PC-3 (cell line): ENCODE measurements at regions not wholly inside any gene's neighbourhood (a gene's known extent, or its start where the extent isn't known, plus 50 kb on each side); places are given as distances from the start of the nearest gene placed in this dataset.

Experiments used
- ATAC-seq: fragments of 200-7000 bp; cut with Tn5 transposase; 2 replicates; pipeline ENCODE4 v1.9.1; 2020; ENCODE audit warnings: mild to moderate bottlenecking, moderate library complexity
- BruUV-seq: library from RNA; stranded (reverse); fragments of 400-500 nt; replicated peaks from 2 replicates; lab custom pipeline; 2021; lab: Mats Ljungman, UMichigan
- CTCF ChIA-PET: fragments of 300-600 bp; sonication (Branson Sonifier 250); formaldehyde crosslinking; loops from one replicate; lab custom pipeline; 2022; ENCODE audit warnings: antibody characterized with exemption; lab: Charles Lee
- POLR2A ChIA-PET: fragments of 300-600 bp; sonication (Branson Sonifier 250); formaldehyde crosslinking; loops from one replicate; lab custom pipeline; 2022; ENCODE audit warnings: antibody characterized with exemption; ENCODE audit not compliant: unreplicated experiment; lab: Charles Lee
- DNase-seq: peaks from one replicate; pipeline ENCODE4 v3.0.0-alpha.2; 2015
- H2AFZ ChIP-seq: fragments of 300-600 bp; sonication (generic); 2 replicates; pipeline ENCODE4 v1.6.0; 2016; ENCODE audit warnings: antibody characterized with exemption, low read length
- H3F3A ChIP-seq: fragments of 300-600 bp; sonication (generic); one replicate; pipeline ENCODE4 v1.6.0; 2017; ENCODE audit warnings: antibody characterized with exemption, low read length, control low read depth, mild to moderate bottlenecking; ENCODE audit not compliant: unreplicated experiment
- H3K27ac ChIP-seq: fragments of 300-600 bp; sonication (generic); 2 replicates; pipeline ENCODE4 v1.5.1; 2016; ENCODE audit warnings: mild to moderate bottlenecking, low read length
- H3K27me3 ChIP-seq: fragments of 300-600 bp; sonication (generic); 2 replicates; pipeline ENCODE4 v1.6.1; 2016; ENCODE audit warnings: low read length, mixed read lengths
- H3K36me3 ChIP-seq: fragments of 300-600 bp; sonication (generic); 2 replicates; pipeline ENCODE4 v1.6.1; 2016; ENCODE audit warnings: low read depth, mixed run types, low read length, mixed read lengths
- H3K4me1 ChIP-seq: fragments of 300-600 bp; sonication (generic); 2 replicates; pipeline ENCODE4 v1.5.1; 2016; ENCODE audit warnings: low read length; ENCODE audit not compliant: insufficient read depth
- H3K4me2 ChIP-seq: fragments of 300-600 bp; sonication (generic); 2 replicates; pipeline ENCODE4 v1.6.0; 2016; ENCODE audit warnings: low read length
- H3K4me3 ChIP-seq: fragments of 300-600 bp; sonication (generic); 2 replicates; pipeline ENCODE4 v1.5.1; 2016; ENCODE audit warnings: mild to moderate bottlenecking, low read length, mixed read lengths
- H3K79me2 ChIP-seq: fragments of 300-600 bp; sonication (generic); 2 replicates; pipeline ENCODE4 v1.6.1; 2017; ENCODE audit warnings: low read length, mixed read lengths
- H3K9ac ChIP-seq: fragments of 300-600 bp; sonication (generic); 2 replicates; pipeline ENCODE4 v1.6.0; 2016; ENCODE audit warnings: mild to moderate bottlenecking, low read length
- H3K9me2 ChIP-seq: fragments of 300-600 bp; sonication (generic); replicated peaks from 2 replicates; pipeline ENCODE4 v1.6.1; 2016; ENCODE audit warnings: mixed run types, low read length, mixed read lengths
- H3K9me3 ChIP-seq: fragments of 300-600 bp; sonication (generic); 2 replicates; pipeline ENCODE4 v1.6.1; 2016; ENCODE audit warnings: low read length, mixed read lengths
- H4K20me1 ChIP-seq: fragments of 300-600 bp; sonication (generic); 2 replicates; pipeline ENCODE4 v1.6.1; 2016; ENCODE audit warnings: low read length, mixed read lengths
- CTCF ChIP-seq: fragments of 300-600 bp; sonication (generic); conservative IDR thresholded peaks from 2 replicates; pipeline ENCODE4 v1.5.1; 2017; ENCODE audit warnings: antibody characterized with exemption, low read depth, mild to moderate bottlenecking, low read length
- EZH2 ChIP-seq: fragments of 300-600 bp; sonication (generic); IDR thresholded peaks from one replicate; pipeline ENCODE4 v1.6.1; 2017; ENCODE audit warnings: antibody characterized with exemption, mild to moderate bottlenecking, low read length; ENCODE audit not compliant: unreplicated experiment
- EZH2phosphoT487 ChIP-seq: fragments of 300-600 bp; sonication (generic); IDR thresholded peaks from 2 replicates; pipeline ENCODE4 v1.6.1; 2018; ENCODE audit warnings: mild to moderate bottlenecking, antibody characterized with exemption, low read length, borderline replicate concordance
- intact Hi-C: fragments of 100-400 bp; cut with micrococcal nuclease; formaldehyde crosslinking; loops from 2 replicates; pipeline ENCODE4 v1.9.0; 2023

- H2AFZ ChIP-seq, result no peak overlapping the region
- POLR2A ChIA-PET, result no interaction called here
- H3K9me2 ChIP-seq, result no peaks in the 10 kb centered on the region
- H3K27me3 ChIP-seq, result no peaks in the 10 kb centered on the region
- intact Hi-C loops, result no loop called here
- H3K9ac ChIP-seq, result no peak overlapping the region
- H3K36me3 ChIP-seq, result no peaks in the 10 kb centered on the region
- H3F3A ChIP-seq, result no peaks in the 10 kb centered on the region
- H3K4me3 ChIP-seq, result no peak overlapping the region
- no peaks in the 10 kb centered on the region for H3K4me1 ChIP-seq
- CTCF ChIA-PET, result no interaction called here
- no peak overlapping the region for H3K4me2 ChIP-seq
- H4K20me1 ChIP-seq, result no peaks in the 10 kb centered on the region
- no TSS peak for BruUV-seq
- TF ChIP-seq CTCF, result no peak
- no peak for TF ChIP-seq EZH2
- TF ChIP-seq EZH2phosphoT487, result no peak
- H3K9me3 ChIP-seq, result 0 out of 2 replicates have a peak, but pooled peaks cover 6% of the 10 kb centered on the region
- H3K27ac ChIP-seq, result no peak overlapping the region
- ATAC-seq, result no peak
- no peaks in the 10 kb centered on the region for H3K79me2 ChIP-seq
- no peak for DNase-seq
Observed at GRCh38 chr14:87617079-87617478, 375.9 kb downstream of the GALC start.

GRCh38 chr14:87615822-87616679 is 376.9 kb downstream of the GALC start:
- no peaks in the 10 kb centered on the region for H3K4me1 ChIP-seq
- intact Hi-C loops, result no loop called here
- ChIA-PET CTCF (no interaction called here), POLR2A (no interaction called here)
- 0 out of 2 replicates have a peak, but pooled peaks cover 6% of the 10 kb centered on the region for H3K9me3 ChIP-seq
- no peaks in the 10 kb centered on the region for H3K27me3 ChIP-seq
- H3K9me2 ChIP-seq, result no peaks in the 10 kb centered on the region
- H3F3A ChIP-seq, result no peaks in the 10 kb centered on the region
- no peak for TF ChIP-seq EZH2
- TF ChIP-seq EZH2phosphoT487, result no peak
- TF ChIP-seq CTCF, result peak; percentile 77
- no peak overlapping the region for H3K9ac ChIP-seq
- no peaks in the 10 kb centered on the region for H3K79me2 ChIP-seq
- H2AFZ ChIP-seq, result no peak overlapping the region
- DNase-seq (peak; percentile 71), ATAC-seq (no peak)
- H3K4me3 ChIP-seq, result no peak overlapping the region
- no peaks in the 10 kb centered on the region for H4K20me1 ChIP-seq
- no peaks in the 10 kb centered on the region for H3K36me3 ChIP-seq
- H3K27ac ChIP-seq, result no peak overlapping the region
- H3K4me2 ChIP-seq, result no peak overlapping the region
- BruUV-seq, result no TSS peak

- H3K4me3 ChIP-seq, result no peak overlapping the region
- no peak overlapping the region for H3K4me2 ChIP-seq
- H3K9ac ChIP-seq, result no peak overlapping the region
- DNase-seq, result no peak
- no peaks in the 10 kb centered on the region for H4K20me1 ChIP-seq
- no peaks in the 10 kb centered on the region for H3K79me2 ChIP-seq
- ChIA-PET POLR2A (no interaction called here), CTCF (no interaction called here)
- 0 out of 2 replicates have a peak, but pooled peaks cover 1% of the 10 kb centered on the region for H3K9me3 ChIP-seq
- no peak overlapping the region for H2AFZ ChIP-seq
- ATAC-seq, result no peak
- no peaks in the 10 kb centered on the region for H3K36me3 ChIP-seq
- no peaks in the 10 kb centered on the region for H3K27me3 ChIP-seq
- H3K27ac ChIP-seq, result no peak overlapping the region
- H3K9me2 ChIP-seq, result no peaks in the 10 kb centered on the region
- no peaks in the 10 kb centered on the region for H3K4me1 ChIP-seq
- no peaks in the 10 kb centered on the region for H3F3A ChIP-seq
- intact Hi-C loops, result no loop called here
- no TSS peak for BruUV-seq
- no peak for TF ChIP-seq EZH2
- TF ChIP-seq CTCF, result no peak
- TF ChIP-seq EZH2phosphoT487, result no peak
Observed at GRCh38 chr14:87615047-87615446, 377.9 kb downstream of the GALC start.
